Osteocyte (in vitro differentiated cells): ENCODE measurements at regions not wholly inside any gene's neighbourhood (a gene's known extent, or its start where the extent isn't known, plus 50 kb on each side); places are given as distances from the start of the nearest gene placed in this dataset.

Experiments used
- DNase-seq: peaks from one replicate; pipeline ENCODE4 v3.0.0; 2021; ENCODE audit warnings: mixed read lengths; ENCODE audit not compliant: unreplicated experiment; ENCODE audit errors: extremely low spot score
- H3K27ac Mint-ChIP-seq: one replicate; pipeline ENCODE4 v1.8.0; 2021; ENCODE audit warnings: mild to moderate bottlenecking, mixed read lengths; ENCODE audit not compliant: unreplicated experiment
- H3K27me3 Mint-ChIP-seq: one replicate; pipeline ENCODE4 v1.8.0; 2021; ENCODE audit warnings: mixed read lengths; ENCODE audit not compliant: unreplicated experiment
- H3K36me3 Mint-ChIP-seq: one replicate; pipeline ENCODE4 v1.8.0; 2021; ENCODE audit warnings: mixed read lengths; ENCODE audit not compliant: unreplicated experiment
- H3K4me1 Mint-ChIP-seq: one replicate; pipeline ENCODE4 v1.8.0; 2021; ENCODE audit warnings: mixed read lengths; ENCODE audit not compliant: unreplicated experiment
- H3K4me3 Mint-ChIP-seq: one replicate; pipeline ENCODE4 v1.8.0; 2021; ENCODE audit warnings: mild to moderate bottlenecking, moderate library complexity, mixed read lengths; ENCODE audit not compliant: unreplicated experiment
- H3K9me3 Mint-ChIP-seq: one replicate; pipeline ENCODE4 v1.8.0; 2021; ENCODE audit warnings: mixed read lengths; ENCODE audit not compliant: unreplicated experiment
- TF ChIP-seq, protein P1 (sequence below): fragments of 200-600 bp; sonication (generic); IDR thresholded peaks from 2 replicates; pipeline ENCODE4 v1.5.0; 2021; ENCODE audit warnings: antibody characterized with exemption, mild to moderate bottlenecking, moderate library complexity

DNA sequence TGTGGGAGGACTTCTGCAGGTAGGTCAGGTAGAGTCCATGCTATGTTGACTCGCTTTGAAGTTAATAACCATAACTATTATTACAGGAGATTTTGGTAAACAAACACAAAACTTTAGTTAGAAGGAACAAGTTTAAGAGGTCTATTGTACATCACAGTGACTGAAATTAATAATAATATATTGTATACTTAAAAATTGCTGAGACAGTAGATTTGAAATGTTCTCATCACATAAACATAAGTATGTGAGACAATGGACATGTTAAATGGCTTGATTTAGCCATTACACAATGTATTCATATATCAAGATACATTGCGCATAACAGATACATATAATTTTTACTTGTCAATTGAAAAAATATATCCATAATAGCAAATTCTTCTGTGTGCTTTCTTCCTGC, 91.4 kb upstream of the CD53 start:
- Mint-ChIP-seq H3K4me3 (no peak overlapping the region), H3K27me3 (no peaks in the 10 kb centered on the region), H3K9me3 (no peaks in the 10 kb centered on the region), H3K27ac (no peak overlapping the region), H3K4me1 (no peaks in the 10 kb centered on the region), H3K36me3 (no peaks in the 10 kb centered on the region)
- TF ChIP-seq, protein P1, sequence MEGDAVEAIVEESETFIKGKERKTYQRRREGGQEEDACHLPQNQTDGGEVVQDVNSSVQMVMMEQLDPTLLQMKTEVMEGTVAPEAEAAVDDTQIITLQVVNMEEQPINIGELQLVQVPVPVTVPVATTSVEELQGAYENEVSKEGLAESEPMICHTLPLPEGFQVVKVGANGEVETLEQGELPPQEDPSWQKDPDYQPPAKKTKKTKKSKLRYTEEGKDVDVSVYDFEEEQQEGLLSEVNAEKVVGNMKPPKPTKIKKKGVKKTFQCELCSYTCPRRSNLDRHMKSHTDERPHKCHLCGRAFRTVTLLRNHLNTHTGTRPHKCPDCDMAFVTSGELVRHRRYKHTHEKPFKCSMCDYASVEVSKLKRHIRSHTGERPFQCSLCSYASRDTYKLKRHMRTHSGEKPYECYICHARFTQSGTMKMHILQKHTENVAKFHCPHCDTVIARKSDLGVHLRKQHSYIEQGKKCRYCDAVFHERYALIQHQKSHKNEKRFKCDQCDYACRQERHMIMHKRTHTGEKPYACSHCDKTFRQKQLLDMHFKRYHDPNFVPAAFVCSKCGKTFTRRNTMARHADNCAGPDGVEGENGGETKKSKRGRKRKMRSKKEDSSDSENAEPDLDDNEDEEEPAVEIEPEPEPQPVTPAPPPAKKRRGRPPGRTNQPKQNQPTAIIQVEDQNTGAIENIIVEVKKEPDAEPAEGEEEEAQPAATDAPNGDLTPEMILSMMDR: no peak
- DNase-seq: no peak

DNA sequence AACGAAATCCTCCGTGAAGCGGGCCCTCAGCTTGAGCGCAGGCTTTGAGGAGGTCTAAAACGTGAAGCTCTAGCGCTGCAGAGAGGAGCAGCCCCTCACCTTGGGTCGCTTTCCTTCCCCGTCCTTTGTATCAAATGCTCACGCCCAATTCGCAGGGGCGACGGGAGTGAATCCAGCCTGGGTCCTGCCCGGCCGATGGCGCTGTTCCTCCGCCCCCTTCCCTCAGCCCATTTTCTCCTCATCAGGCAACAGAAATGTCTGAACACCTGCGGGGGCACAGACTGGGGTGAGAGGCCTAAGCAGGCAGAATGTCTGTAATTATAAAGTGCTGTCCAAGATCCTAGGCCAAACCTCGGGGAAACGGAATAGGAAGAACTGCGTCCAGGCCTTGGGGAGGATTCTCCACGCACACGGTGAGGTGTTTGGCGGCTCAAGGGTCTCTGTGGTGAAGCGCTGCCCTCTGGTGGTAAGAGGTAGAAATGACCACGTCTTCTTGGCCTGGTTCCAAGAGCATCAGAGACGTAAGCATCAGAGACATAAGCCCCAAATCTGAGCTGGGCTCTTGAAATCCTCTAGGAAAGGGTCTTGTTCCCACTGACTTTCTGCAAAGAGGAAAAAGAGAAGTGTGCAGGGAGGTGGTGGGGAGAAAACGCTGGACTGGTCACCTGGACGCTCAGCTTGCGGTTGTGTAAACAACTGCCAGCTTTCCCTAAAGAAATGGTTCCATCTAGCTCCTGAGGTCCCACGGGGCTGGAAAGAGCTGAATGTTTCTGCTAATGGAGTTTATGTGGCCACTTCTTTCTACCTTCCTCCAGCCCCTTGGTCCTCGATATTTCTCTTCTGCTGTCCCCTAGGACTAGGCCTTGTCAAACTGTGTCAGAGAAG, 92.1 kb upstream of the CD53 start:
- TF ChIP-seq, protein P1: peak; percentile 63
- no peaks in the 10 kb centered on the region for H3K27me3 Mint-ChIP-seq
- no peak overlapping the region for H3K4me3 Mint-ChIP-seq
- DNase-seq: no peak
- no peaks in the 10 kb centered on the region for H3K36me3 Mint-ChIP-seq
- H3K4me1 Mint-ChIP-seq: no peaks in the 10 kb centered on the region
- H3K27ac Mint-ChIP-seq: no peak overlapping the region
- H3K9me3 Mint-ChIP-seq: no peaks in the 10 kb centered on the region

DNA sequence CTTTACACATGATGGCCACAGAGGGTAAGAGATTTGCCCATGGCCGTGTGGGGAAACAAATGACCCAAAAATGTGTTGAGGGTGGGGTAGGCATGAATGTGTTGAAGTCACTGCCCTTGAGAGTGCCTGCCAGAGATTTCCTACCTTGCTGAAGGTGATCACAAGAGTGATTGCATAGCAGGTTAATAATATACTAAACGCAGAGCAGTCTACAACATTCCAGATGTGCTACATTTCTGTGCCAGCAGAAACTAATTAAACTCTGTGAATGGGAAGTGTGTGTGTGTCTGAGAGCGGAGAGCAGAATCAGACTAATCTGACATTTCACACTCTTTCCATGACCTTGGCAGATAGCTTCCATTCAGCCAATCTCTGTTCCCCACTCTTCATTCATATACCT, 93.3 kb upstream of the CD53 start:
- TF ChIP-seq, protein P1: no peak
- H3K36me3 Mint-ChIP-seq: no peaks in the 10 kb centered on the region
- no peaks in the 10 kb centered on the region for H3K27me3 Mint-ChIP-seq
- no peaks in the 10 kb centered on the region for H3K4me1 Mint-ChIP-seq
- H3K27ac Mint-ChIP-seq: no peak overlapping the region
- no peak overlapping the region for H3K4me3 Mint-ChIP-seq
- no peaks in the 10 kb centered on the region for H3K9me3 Mint-ChIP-seq
- DNase-seq: no peak

DNA sequence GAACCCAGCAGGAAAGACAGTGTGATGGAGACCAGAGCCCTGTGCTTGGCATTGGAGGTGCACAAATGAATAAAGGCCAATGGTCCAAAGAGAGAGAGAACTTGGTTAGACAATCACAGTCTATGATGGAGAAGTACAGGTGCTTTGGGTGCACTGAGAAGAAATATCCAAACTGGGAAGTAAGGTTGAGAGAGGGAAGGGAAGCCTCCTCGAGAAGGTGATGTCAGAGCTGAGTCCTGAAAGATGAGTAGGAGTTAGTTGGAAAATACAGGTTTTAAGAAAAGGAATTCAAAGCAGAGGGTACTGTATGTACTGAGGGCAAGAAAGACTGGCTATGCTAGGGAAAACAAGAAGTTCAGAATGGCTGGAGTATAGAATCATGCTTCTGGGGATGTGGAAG, 94.1 kb upstream of the CD53 start:
- Mint-ChIP-seq H3K27me3 (no peaks in the 10 kb centered on the region), H3K9me3 (no peaks in the 10 kb centered on the region), H3K4me3 (no peak overlapping the region), H3K4me1 (no peaks in the 10 kb centered on the region), H3K36me3 (no peaks in the 10 kb centered on the region), H3K27ac (no peak overlapping the region)
- TF ChIP-seq, protein P1: no peak
- no peak for DNase-seq

DNA sequence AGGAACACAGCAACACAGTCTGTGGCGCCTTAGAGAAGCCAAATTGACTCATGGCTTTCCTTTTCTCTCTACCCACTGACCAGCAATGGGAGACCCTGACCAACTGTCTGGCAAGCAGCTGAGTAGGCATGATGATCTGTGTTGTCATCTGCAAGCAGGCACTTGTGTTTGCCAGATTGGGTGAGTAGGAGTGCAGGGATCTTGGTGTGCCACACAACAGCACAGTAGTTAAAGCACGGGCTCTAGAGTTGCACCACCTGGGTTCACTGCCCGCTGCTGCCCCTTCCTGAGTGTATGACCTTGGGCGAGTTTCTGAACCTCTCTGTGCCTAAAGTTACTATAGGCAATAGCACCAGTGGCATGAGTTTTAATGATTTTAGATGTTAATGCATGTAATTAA, 95.7 kb upstream of the CD53 start:
- no peak overlapping the region for H3K27ac Mint-ChIP-seq
- H3K4me1 Mint-ChIP-seq: no peaks in the 10 kb centered on the region
- no peaks in the 10 kb centered on the region for H3K9me3 Mint-ChIP-seq
- no peaks in the 10 kb centered on the region for H3K27me3 Mint-ChIP-seq
- no peaks in the 10 kb centered on the region for H3K36me3 Mint-ChIP-seq
- no peak for DNase-seq
- TF ChIP-seq, protein P1: no peak
- no peak overlapping the region for H3K4me3 Mint-ChIP-seq
